Stimulated activated CD4-positive, alpha-beta T cell treated with anti-CD3 and anti-CD28 coated beads, Interleukin-4, amount 100 ng/mL, for 48 hours (primary cell): ENCODE measurements at regions not wholly inside any gene's neighbourhood (a gene's known extent, or its start where the extent isn't known, plus 50 kb on each side); places are given as distances from the start of the nearest gene placed in this dataset.
"Not testable (repeated sequence)": the region's sequence is repeated elsewhere in the genome, so short reads cannot be mapped to it uniquely, and the experiment has no call there.

Source experiments
- DNase-seq, 2 donors: peaks; one replicate each; pipeline ENCODE4 v3.0.0-alpha.2; 2020; ENCODE audit warnings: low read depth in 2 of 2

DNA sequence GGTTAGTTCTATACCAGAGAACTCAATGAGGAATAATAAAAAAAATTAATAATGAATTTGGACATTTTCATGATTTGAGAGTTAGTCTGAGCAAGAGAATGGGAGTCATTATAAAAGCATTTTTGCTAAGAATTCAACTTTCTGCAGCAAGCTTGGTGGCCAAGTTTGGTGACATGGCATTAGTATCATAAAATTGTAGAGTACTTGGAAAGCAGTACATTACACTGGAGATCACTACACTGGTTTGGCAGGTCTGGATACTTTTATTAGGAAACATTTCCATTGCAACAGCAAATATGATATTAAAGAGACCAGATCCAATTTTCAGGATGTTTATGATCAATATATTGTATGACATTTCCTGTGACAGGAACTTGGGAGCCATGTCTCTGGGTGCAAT is 249.1 kb upstream of the INTU start:
- DNase-seq = no peak

DNA sequence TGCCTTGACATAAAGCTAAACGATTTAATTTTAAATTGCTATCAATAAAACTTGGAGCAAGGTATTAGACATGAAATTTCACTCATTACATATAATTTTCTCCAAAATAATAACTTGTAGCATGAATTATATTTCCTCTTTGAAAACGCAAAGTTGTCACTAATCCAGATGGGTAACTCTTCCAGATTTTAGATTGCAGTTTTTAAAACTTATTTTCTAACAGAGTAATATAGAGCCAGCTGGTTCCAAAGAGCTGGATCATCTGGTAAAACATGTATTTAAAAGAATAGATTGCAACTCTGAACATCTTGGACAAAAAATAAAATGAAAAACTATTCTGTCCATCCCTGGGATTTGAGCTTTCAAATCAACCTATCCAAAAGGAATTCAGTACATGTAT is 238.2 kb upstream of the INTU start:
- DNase-seq = no peak

DNA sequence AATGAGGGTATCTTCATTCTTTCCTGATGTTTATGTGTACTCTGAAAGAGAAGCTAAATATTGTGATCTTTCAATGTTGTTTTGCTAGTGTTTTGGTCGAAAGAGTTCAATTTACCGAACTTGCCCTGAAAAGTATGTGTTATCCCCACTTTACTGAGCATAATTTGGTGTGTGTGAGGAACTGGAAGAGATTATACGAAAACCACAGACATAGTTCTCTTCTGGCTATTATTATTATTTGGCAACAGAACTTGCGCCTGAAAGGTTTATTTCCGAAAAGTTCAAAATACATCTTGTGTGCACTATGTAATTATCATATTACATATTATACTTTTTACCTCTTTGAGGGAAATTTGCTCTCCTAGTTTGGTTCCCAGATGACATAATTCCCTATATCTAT is 232.5 kb upstream of the INTU start:
- no peak for DNase-seq

DNA sequence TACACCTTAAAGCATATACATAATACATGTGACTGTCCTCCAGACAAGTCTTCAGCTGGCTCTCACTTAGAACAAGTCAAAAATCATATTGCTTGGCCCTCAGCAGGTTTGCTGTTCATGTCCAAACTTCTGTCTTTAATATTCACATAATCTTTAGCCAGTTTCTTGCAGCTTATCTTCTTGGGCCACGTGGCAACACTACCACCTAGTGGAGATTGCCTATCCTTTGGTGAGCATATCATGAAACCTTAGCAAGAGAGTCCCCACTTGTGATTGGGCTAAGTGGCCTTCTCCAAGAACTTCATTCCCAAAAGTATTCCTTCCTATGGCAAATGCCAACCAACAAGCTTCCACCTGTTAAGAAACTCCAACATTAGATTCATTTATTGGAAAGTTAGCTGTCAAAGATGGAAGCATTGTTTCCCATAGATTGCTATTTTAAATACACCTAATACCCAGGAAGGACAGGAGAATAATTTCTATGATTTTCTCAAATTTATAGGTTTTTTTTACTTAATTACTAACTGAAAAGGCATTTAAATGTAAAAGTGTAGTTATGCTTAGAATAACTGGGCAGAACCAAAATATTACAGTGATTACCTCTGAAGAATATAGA is 231.9 kb upstream of the INTU start:
- peak; percentile 20 to 37 for DNase-seq

DNA sequence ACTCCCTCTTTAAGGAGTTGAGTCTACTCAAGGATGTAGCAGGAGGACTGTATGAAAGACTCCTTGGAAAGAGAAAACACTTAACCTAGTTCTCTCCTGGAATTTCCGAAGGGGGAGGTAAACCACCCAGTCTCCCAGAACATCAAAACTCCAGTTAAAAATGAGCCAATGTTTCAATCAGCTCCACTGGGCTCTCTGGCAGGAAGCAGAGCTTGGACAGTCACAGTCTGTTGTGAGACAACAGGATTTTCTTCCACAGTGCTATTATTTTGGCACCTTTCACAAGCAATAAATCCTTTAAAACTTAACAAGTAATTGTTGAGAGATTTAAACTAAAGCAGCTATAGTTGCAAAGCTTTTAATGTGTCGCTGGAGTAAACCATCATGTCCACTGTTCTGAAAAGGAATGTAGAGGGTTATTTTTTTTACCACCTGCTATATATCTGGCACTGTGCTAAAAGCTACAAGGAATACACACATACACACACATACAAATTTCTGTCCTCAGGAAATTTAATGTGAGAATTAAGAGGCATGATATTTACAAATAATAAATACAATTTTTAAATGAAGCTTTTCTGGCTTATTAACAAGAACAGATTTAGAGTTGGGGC is 229.2 kb upstream of the INTU start:
- DNase-seq = no peak

DNA sequence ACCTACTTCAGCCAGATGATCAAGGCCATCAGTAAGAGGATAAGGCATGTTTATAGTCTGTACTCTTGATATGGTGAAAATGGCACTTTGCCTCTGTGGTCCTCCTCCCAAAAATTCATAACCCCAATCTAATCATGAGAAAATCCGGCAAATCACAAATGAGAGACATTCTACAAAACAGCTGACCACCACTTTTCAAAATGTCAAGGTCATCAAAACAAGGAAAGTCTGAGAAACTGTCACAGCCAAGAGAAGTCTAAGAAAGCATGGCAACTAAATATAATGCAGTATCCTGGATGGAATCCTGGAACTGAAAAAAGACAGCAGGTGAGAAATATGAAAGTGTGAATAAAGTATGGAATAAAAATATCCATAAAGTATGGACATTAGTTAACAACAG is 226.6 kb upstream of the INTU start:
- DNase-seq = no peak

DNA sequence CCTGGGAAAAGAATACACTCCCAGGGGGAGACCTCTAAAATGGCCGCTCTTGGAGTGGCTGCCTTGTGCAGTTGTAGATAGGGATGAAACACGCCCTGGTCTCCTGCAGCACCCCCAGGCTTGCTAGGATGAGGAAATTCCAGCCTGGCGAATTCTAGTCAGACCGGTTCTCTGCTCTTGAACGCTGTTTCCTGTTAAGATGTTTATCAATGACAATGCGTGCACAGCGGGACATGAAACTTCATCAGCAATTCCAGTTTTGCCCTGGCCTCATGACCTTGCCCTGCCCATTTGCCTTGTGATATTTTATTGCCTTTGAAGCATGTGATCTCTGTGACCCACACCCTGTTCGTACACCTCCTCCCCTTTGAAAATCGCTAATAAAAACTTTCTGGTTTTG is 225.2 kb upstream of the INTU start:
- DNase-seq = not testable (repeated sequence)

DNA sequence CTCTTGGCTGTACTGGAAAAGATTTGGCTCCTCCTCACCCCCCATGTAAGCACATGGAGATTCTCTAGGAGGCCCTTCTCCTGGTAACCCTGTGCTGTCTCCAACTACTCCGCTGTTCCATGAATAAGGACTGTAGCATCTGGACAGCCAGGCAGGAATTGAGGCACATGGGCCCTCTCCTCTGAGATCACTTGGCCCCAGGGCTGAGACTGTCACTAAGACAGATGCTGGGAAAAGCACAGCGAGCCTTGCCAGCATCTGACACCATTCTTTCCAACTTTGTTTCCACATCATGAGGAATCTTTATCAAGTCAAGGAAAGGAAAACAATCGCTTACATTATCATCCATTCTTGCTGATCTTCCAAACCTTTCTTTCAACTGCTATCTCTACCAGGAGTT is 222.6 kb upstream of the INTU start:
- DNase-seq = no peak

DNA sequence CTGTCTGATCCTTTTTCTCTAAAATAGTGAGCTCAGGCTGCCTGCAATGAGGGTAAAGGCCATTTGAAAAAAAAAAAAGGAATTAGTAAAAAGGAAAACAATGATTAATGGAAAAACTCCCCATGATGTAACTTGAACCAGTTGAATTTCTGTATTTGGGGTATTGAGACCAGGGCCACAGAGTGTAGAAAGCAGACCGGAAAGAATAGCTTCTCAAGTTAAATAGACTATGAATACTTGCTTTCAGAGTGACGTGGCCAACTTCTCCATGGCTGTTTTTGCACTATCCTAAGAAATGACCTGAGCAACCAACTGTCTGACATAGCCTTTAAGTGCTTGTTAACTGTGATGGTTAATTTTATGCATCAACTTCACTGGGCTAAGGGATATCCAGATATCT is 222.1 kb upstream of the INTU start:
- DNase-seq = no peak

DNA sequence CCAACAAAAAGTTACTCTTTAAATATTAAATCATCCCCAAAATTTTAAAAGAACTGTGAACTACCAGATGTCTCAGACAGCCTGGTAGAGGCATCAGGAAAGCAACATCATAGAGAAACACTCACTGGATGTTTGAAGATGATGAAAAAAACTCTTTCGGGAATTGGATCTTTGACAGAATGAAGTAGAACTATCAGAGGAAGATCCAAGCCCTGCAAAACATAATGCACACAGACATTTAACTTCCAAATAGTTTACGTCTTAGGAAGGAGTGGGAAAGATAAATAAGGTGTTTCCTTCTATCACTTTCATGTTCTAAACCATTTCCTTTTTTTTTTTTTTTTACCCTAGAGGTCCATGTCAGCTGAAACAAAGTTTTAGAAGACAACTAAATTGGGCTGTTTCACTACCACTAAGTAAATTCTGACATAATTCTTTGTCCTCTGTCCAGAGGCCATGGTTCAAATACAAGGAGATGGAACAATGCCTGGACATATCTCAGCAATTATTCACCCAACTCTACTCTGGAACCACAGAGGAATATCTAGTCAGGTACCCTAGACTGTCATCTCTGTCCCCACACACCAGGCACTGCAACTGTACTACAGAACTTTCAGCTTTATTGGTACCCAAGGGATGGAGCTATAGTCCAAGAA is 217.7 kb upstream of the INTU start:
- DNase-seq = no peak

DNA sequence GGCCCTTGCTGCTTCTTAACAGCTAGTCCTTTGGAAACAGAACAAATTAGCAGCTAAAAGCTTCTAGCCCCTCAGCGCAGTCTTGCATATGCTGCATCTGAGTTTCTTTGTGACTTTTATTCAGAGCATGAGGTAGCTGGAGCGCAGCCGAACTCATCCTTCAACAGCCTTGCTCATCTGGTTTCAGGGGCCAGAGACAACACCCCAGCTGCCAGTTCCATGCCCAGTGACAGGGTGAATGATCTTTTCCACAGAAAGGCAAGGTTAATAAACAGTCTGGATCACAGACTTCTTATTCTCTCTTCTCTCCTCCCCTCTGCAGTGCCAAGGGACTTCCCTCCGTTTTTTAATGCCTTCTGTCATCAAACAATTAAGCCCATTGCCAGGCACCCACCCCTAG is 216.6 kb upstream of the INTU start:
- DNase-seq = no peak

DNA sequence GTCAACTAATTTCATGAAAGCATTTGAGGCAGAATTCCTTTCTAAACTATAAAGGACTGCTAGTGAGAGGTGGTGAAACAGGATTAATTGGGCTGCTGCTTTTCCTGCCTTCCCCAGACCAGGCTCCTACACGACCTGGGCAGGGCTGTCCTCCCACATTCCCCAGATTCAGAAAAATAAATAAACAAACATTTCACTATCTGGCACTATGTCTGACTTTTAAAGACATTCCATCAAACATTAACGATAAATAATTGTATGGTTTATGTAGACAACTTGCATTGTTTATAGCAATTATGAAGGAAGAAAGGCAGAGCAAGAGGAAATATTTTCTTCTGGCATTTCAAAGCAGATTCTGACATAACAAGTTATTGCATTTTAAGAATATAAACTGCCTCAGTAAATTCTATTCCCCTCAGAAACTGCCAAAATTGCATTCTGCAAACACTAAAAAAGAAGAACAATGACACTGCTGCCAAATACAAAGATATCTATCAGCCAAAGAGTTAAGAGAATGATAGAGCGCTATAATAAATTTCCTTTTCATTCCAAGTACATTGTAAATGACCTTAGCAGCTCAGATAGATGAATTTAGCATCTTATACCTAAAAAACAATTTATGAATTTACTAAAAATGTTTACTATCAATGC is 214.7 kb upstream of the INTU start:
- no peak for DNase-seq

DNA sequence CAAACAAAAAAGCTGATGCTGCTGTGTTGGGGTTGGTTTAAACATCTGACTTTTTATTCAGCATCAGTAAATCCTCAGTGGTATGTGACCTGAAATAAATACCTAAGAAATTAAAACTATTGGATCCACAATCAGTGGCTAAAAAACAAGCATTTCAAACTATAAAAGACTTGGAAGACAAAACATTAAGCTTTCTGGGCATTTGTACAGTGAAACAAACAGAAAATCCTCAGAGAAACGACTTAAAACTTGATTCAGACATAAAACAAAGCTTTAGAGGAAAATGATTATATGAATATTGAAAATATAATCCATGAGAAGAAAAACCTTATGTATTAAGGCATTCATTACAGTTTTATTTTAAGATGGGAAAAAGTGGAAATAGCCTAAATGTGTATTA is 213.3 kb upstream of the INTU start:
- DNase-seq = no peak

DNA sequence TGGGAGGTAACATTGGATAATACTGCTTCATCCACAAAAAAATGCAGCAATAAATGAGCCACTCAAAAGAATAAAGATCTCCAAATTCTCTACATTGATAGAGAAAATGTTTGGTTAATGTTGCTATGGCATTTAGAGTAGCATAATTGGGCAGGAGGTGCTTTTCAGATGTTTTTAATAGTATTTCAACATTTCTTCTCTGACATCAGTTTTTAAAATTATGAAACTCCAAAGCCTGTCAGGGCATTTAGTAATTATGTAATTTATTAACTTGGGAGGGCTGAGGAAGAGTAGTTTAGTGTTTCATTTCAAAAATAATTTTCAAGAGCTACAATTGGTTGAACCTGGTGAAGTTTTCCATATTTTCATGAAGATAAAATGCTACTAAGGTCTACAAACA is 211.3 kb upstream of the INTU start:
- no peak for DNase-seq

DNA sequence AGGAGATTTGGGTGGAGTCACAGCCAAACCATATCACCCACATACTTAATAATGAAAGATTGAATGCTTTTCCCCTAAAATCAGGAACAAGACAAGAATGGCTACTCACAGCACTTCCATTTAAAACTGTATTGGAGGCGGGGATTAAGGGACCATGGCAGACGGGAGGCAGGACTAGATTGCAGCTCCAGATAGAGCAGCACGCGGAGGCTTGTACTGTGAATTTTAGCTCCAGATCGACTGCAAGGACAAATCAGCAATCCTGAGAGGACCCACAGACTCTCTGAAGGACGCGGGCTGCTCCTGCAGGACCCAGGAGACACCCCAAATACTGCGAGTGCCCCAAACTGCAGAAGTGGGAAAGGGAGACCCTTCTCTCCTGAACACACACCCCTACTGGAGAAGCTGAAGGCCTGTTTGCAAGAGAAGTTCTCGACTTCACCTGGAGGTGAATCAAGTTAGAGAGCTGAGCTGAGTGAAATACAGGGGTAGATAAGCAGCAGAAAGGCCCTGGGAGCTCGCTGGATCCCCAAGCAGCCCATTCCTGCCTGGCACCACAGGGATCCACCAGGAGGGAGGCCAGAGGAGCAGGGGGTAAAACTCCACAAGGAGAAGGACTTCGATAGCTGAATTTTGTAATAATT is 207.4 kb upstream of the INTU start:
- DNase-seq = no peak

DNA sequence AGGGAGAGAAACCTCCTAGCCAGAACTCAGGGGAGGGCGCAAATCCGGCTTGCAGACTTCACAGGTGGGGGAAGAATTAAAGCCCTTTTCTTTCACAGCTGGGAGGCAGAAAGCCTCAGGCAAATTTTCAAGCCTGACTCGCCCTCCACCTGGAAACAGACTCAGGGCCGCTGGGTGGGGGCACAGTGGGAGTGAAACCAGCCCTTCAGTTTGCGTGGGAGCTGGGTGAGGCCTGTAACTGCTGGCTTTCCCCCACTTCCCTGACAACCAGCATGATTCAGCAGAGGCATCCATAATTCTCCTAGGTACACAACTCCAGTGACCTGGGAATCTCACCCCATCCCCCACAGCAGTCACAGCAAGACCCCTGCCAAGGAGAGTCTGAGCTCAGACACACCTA is 206.9 kb upstream of the INTU start:
- DNase-seq = no peak

DNA sequence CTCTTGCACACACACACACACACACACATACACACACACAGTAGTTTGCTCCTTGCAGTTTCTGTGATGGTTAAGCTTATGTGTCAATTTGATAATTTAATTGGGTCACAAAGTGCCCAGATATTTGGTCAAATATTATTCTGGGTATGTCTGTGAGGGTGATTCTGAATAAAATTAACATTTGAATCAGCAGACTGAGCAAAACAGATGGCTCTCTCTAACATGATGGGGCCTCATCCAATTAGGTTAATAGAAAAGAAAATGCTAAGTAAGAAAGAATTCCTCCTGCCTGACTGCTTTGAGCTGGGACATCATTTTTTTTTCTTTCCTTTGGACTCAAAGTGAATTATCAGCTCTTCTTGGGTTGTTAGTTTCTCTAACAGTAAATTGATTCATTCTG is 191.2 kb upstream of the INTU start:
- no peak for DNase-seq

DNA sequence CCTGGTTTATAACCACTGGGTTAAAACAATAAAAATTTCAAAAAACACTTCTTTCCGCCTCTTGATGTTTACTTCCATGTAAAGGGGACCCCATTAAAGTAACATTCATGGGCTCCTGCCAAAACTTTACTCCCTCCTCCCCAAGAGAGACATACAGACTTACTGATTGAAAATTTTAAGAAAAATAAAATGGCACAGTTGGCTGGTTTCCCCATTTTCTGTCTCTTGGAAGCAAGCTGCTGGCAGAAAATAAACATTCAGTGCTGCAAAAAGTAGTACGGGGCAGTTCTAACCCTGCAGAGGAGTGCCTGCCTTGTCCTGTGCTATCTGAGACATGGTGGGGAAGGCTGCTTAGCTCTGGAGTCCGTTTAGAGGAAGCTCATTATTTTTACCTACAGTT is 187.3 kb upstream of the INTU start:
- DNase-seq = no peak

DNA sequence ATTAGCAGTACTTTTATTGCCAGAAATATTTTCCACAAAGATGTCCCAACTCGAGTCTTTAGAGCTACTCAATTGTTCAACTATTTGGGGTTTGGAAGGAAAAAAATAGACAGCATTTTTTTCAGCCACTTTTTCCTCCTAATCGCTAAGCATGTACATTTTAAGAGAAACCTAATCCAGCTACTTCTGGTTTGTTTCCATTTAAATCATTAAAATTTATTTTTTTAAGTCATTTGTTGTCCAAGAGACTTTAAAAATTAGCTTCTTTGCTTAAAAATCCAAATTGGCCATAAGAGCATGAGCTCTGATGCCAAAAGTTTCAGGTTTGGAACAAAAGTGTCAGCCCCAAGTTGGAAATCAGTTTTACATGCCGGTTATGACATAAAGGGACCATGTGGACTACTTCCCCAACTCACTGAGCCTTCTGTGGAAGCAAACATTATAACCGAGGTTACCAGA is 186.3 kb upstream of the INTU start:
- no peak for DNase-seq

DNA sequence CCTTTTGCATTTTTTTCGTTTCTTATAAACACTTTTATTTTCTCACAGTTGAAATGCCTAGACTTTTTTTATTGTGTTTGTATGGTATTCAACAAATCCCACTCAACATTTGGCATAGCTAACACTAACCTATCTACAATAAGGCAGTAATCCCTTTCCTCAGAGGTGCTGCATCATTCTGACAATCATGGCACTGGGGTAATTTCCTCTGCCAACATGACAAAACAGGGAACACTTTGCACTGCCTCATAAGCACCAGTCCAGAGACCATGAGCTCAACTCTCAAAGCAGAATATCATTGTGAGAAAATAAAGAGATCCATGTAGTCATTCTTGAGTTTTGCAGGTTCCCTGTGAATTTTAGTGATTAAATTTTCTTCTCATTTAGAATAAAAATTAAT is 183.8 kb upstream of the INTU start:
- no peak for DNase-seq

DNA sequence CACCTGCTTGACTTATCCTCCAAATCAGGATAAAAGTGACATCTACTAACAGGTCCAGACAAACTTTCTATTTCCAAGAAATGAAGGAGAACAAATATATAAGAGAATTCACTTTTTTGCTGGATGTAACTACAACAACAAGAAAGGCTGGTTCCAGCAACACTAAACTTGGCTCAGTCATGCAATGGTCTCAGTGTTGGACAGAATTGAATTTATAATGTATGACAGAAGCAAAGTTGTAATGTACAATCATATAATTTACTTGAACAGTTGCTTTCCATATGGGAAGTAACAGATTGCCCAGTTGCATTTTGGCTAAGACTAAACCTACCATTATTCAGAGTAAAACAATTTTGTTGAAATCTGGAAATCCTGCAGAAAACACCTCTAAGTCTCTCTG is 183.3 kb upstream of the INTU start:
- DNase-seq = no peak

DNA sequence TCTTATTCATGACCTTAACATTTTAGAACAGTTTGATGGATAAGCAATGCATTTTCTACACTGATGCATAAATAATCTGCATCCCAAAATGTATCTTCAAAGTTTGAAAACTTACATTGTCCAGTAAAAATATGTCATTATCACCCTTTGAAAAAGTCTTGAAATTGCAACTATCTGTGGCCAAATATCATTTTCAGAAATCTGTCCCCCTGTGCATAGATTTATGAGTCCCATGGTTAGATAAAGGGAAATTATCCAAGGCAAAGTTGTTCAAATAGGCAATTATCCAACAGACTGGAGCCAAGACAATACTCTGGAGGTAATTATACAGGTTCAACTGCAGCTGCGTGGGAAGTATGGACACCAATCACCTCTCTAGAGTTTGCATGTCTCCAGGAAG is 182.5 kb upstream of the INTU start:
- no peak for DNase-seq

DNA sequence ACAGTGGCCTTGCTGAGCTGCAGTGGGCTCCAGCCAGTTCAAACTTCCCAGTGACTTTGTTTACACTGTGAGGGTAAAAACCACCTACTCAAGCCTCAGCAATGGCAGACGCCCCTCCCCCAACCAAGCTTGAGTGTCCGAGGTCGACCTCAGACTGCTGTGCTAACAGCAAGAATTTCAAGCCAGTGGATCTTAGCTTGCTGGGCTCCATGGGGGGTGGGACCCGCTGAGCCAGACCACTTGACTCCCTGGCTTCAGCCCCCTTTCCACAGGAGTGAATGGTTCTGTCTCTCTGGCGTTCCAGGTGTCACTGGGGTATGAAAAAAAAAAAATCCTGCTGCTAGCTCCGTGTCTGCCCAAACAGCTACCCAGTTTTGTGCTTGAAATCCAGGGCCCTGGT is 168.9 kb upstream of the INTU start:
- no peak for DNase-seq
